ENCODE measurements at regions not wholly inside any gene's neighbourhood (a gene's known extent, or its start where the extent isn't known, plus 50 kb on each side); places are given as distances from the start of the nearest gene placed in this dataset.

GRCh38 chr13:42394711-42395085, 122.7 kb downstream of the AKAP11 start:
- Mint-ChIP-seq H3K4me3 (no peak overlapping the region), H3K27me3 (ENCODE audit: insufficient read depth, low read depth) (peaks cover under 1% of the 10 kb centered on the region), H3K9me3 (peaks cover 3% of the 10 kb centered on the region), H3K27ac (no peak overlapping the region), H3K4me1 (peaks cover 2% of the 10 kb centered on the region), H3K36me3 (no peaks in the 10 kb centered on the region)
- no peak overlapping the region for H3K4me2 ChIP-seq
- no peak overlapping the region for H3K27ac ChIP-seq
- no peaks in the 10 kb centered on the region for H4K20me1 ChIP-seq (ENCODE audit: low read depth)
- H3K36me3 ChIP-seq: no peaks in the 10 kb centered on the region
- TF ChIP-seq CTCF (IDR thresholded peaks at IDR 0.05) (no peak), EZH2 (IDR thresholded peaks at IDR 0.05) (no peak), EZH2phosphoT487 (IDR thresholded peaks at IDR 0.05) (no peak)
- H3F3A ChIP-seq (ENCODE audit: low read depth): no peaks in the 10 kb centered on the region
- H3K4me1 ChIP-seq: peaks cover 13% of the 10 kb centered on the region
- no peak overlapping the region for H2AFZ ChIP-seq (replicated peaks)
- no peak overlapping the region for H3K9ac ChIP-seq
- H3K27me3 ChIP-seq: no peaks in the 10 kb centered on the region
- no peak for DNase-seq (ENCODE audit: low spot score)
- no peaks in the 10 kb centered on the region for H3K9me3 ChIP-seq (ENCODE audit: low read depth)
- no peaks in the 10 kb centered on the region for H3K79me2 ChIP-seq (ENCODE audit: low read depth)
- no peak overlapping the region for H3K4me3 ChIP-seq

GRCh38 chr13:42395086-42395821, 123.3 kb downstream of the AKAP11 start:
- H4K20me1 ChIP-seq (ENCODE audit: low read depth): no peaks in the 10 kb centered on the region
- H3K79me2 ChIP-seq (ENCODE audit: low read depth): no peaks in the 10 kb centered on the region
- Mint-ChIP-seq H3K9me3 (peaks cover 3% of the 10 kb centered on the region), H3K4me3 (no peak overlapping the region), H3K4me1 (peaks cover 2% of the 10 kb centered on the region), H3K27ac (no peak overlapping the region), H3K36me3 (no peaks in the 10 kb centered on the region), H3K27me3 (ENCODE audit: insufficient read depth, low read depth) (no peaks in the 10 kb centered on the region)
- H3F3A ChIP-seq (ENCODE audit: low read depth): no peaks in the 10 kb centered on the region
- no peak for DNase-seq (ENCODE audit: low spot score)
- no peak for TF ChIP-seq EZH2 (IDR thresholded peaks at IDR 0.05)
- no peak for TF ChIP-seq CTCF (IDR thresholded peaks at IDR 0.05)
- no peak for TF ChIP-seq EZH2phosphoT487 (IDR thresholded peaks at IDR 0.05)
- H3K4me1 ChIP-seq: peaks cover 13% of the 10 kb centered on the region
- H3K4me2 ChIP-seq: no peak overlapping the region
- H2AFZ ChIP-seq (replicated peaks): no peak overlapping the region
- no peak overlapping the region for H3K4me3 ChIP-seq
- H3K36me3 ChIP-seq: no peaks in the 10 kb centered on the region
- H3K27ac ChIP-seq: no peak overlapping the region
- H3K9me3 ChIP-seq (ENCODE audit: low read depth): no peaks in the 10 kb centered on the region
- H3K27me3 ChIP-seq: no peaks in the 10 kb centered on the region
- no peak overlapping the region for H3K9ac ChIP-seq

- no peak overlapping the region for H3K27ac ChIP-seq
- peaks cover 2% of the 10 kb centered on the region for H3K4me1 Mint-ChIP-seq
- H3K27ac Mint-ChIP-seq: no peak overlapping the region
- H3F3A ChIP-seq (ENCODE audit: low read depth): no peaks in the 10 kb centered on the region
- H3K79me2 ChIP-seq (ENCODE audit: low read depth): no peaks in the 10 kb centered on the region
- H3K27me3 ChIP-seq: no peaks in the 10 kb centered on the region
- H3K36me3 Mint-ChIP-seq: no peaks in the 10 kb centered on the region
- H3K4me2 ChIP-seq: no peak overlapping the region
- no peaks in the 10 kb centered on the region for H3K36me3 ChIP-seq
- no peak for TF ChIP-seq CTCF (IDR thresholded peaks at IDR 0.05)
- no peak for TF ChIP-seq EZH2phosphoT487 (IDR thresholded peaks at IDR 0.05)
- TF ChIP-seq EZH2 (IDR thresholded peaks at IDR 0.05): no peak
- H3K27me3 Mint-ChIP-seq (ENCODE audit: insufficient read depth, low read depth): no peaks in the 10 kb centered on the region
- H2AFZ ChIP-seq (replicated peaks): no peak overlapping the region
- H3K4me3 ChIP-seq: no peak overlapping the region
- no peaks in the 10 kb centered on the region for H4K20me1 ChIP-seq (ENCODE audit: low read depth)
- no peak for DNase-seq (ENCODE audit: low spot score)
- no peak overlapping the region for H3K9ac ChIP-seq
- peaks cover 13% of the 10 kb centered on the region for H3K4me1 ChIP-seq
- H3K9me3 Mint-ChIP-seq: peaks cover 3% of the 10 kb centered on the region
- H3K4me3 Mint-ChIP-seq: no peak overlapping the region
- H3K9me3 ChIP-seq (ENCODE audit: low read depth): no peaks in the 10 kb centered on the region
Observed at GRCh38 chr13:42396501-42396900, 124.5 kb downstream of the AKAP11 start.
